HG02970 (cell line): ENCODE measurements at regions not wholly inside any gene's neighbourhood (a gene's known extent, or its start where the extent isn't known, plus 50 kb on each side); places are given as distances from the start of the nearest gene placed in this dataset.

Source experiments
- ATAC-seq: cut with Tn5 transposase; IDR thresholded peaks from one replicate; pipeline ENCODE4 v1.9.1; 2021; ENCODE audit warnings: mild to moderate bottlenecking, moderate library complexity, moderate number of reproducible peaks; ENCODE audit not compliant: unreplicated experiment, low FRiP score

GRCh38 chr9:88730780-88731179, 195.8 kb downstream of the NXNL2 start:
- ATAC-seq: no peak

DNA sequence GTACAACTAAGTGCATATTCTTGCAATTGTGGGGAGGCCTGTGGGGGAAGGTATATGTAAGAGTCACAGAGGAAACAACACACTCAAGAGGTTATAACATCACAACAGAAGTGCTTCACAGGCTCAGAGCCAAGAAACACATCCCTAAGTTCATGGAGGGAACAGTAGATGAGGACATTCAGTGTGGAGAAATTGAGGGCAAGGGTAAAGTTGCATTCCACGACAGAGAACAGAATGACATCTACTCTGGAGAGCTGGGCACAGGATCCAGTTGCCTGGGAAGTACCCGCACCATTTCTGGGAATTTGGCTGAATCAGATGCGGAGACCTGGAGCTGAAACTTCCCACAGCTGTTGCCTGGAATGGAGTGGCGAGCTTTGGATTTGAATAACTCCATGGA, 197.2 kb downstream of the NXNL2 start:
- ATAC-seq: no peak

GRCh38 chr9:88733651-88734421, 198.9 kb downstream of the NXNL2 start:
- no peak for ATAC-seq

DNA sequence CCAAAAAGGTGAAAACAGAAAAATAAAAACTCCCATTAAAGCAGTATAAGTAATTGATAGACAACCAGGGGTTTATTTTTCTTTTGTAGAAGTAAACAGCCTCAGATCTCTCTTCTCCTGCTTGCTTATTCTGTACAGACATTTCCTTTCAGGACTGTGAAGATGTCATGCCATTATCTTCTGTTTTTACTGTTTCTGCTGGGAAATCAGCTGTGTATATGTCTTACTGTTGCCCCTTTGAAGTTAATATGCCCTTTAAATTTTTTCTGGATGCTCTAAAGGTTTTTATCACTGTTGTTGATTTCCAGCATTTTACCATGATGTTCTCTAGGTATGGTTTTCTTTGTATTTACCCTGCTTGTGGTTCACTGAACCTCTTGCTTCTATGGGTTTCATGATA, 199.5 kb downstream of the NXNL2 start:
- ATAC-seq: no peak

- ATAC-seq: no peak
These were observed 201.2 kb downstream of the NXNL2 start for GRCh38 chr9:88736136-88736637.

DNA sequence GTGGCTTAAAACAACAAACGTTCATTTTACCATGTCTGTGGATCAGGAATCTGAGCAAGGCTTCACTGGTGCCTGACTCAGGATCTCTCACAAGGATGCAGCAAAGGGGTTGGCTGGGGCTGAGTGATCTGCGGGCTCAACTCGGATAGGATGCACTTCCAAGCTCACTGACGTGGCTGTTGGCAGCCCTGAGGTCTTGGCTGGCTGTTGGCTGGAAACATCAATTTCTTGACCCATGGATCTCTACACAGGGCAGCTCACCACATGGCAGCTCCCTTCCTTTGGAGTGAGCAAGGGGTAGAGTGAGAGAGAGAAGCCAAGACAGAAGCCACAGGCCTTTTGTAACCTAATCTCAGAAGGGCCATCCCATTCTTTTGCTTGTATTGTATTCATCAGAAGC, 202.1 kb downstream of the NXNL2 start:
- ATAC-seq: no peak

DNA sequence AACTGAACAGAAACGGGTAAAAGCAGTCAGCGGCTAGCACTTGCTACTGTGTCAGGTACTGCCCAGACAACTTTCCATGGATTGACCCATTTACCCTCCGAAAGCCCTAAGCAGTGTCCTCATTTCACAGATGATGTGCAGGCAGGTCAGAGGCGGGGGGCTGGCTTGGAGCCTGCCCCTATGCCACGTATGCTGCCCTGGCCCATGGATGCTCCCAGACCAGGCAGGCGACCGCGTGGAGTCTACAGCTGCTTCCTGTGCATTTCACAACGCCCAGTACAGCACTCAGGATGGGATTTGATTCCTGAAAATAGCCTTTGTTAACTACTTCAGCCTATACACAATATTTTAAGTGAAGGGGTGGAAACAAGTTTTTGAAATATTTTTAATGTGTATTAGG, 202.9 kb downstream of the NXNL2 start:
- no peak for ATAC-seq

DNA sequence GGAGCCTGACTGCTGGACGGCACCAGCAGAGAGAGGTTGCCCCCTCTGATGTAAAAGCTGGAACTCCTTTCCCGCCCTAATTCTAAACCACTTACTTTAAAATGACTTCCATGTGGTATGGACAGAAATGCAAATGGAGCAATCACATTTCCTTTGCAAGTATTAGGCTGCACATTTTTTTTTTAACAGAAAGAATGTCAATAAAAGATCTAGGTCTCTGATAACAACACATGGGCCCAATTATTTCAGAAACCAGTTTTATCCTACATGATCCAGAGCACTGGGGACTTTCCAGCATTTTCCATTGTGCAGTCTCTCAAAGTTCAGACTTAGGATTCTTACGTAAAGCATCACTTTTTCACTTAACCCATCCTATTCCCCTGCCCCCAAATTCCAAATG, 203.7 kb downstream of the NXNL2 start:
- no peak for ATAC-seq

- ATAC-seq: no peak
These were observed 204.4 kb downstream of the NXNL2 start for GRCh38 chr9:88739373-88739772.

DNA sequence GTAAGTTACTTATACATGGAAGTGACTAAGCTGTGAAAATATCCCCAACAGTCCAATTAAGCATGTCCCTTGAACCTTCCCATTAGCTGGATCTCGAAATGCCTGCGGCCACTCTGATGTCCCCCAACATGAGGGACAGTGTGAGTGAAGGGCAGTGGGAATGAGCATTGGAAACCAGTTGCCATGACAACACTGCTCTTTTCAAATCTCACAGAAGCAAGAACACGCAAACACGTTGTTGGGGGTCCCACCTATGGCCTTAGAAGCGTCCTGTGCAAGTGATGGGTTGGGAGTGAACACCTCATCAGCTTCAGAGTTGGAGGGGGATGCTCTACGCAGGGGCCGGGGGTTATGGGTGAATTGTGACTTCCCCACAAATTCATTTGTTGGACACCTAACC, 205.9 kb downstream of the NXNL2 start:
- no peak for ATAC-seq

GRCh38 chr9:88741335-88741734, 206.4 kb downstream of the NXNL2 start:
- ATAC-seq: no peak

GRCh38 chr9:88742483-88742882, 207.5 kb downstream of the NXNL2 start:
- no peak for ATAC-seq

DNA sequence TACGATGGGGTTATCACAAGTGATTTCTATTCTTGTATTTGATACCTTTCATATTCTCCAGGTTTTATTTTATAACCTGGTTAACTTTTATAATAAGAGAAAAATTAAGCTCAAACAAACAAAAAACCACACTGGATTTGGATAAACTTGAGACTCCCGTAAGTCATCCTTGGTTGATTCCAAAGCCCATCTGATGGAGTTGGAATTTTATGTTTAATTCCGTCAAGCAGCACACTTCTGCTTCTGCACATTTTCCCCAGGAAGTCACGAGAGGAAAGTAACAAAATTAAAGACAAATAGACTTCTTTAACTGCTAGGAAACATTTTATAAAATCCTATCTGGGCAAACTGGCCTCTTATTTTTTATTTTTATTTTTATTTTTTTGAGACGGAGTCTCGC, 207.9 kb downstream of the NXNL2 start:
- no peak for ATAC-seq

DNA sequence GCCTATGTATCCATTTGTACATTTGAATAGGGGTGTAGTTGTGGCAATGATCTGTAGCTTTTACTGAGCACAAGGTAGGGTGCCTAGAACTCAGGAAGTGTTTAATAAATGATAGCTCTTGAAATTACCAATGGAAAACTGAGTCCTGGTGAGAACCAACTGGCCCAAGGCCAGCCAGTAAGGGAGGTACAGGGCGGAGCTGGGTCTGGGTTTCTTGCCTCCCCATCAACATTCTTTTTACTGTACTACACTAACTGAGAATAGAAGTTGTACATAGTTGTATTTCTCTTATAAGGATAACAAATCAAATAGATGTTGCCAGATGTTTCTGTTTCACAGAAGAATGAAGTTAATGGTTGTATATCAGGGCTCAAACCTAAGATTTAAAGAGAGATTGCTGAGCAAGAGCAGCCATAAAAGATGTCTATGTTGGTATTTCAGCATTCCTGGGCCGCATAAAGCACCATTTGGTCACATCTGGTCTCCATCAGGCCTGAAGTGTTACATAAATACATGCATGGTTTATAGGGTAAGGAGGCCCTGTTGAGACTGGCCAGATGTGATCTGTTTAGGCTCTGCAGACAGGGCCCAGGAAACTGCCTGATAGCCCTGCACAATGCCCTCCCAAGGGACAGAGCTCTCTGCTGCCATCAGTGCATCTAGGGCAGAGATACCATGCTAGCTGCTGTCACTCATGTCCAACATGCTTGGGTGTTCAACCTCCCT, 210.5 kb downstream of the NXNL2 start:
- ATAC-seq: no peak

DNA sequence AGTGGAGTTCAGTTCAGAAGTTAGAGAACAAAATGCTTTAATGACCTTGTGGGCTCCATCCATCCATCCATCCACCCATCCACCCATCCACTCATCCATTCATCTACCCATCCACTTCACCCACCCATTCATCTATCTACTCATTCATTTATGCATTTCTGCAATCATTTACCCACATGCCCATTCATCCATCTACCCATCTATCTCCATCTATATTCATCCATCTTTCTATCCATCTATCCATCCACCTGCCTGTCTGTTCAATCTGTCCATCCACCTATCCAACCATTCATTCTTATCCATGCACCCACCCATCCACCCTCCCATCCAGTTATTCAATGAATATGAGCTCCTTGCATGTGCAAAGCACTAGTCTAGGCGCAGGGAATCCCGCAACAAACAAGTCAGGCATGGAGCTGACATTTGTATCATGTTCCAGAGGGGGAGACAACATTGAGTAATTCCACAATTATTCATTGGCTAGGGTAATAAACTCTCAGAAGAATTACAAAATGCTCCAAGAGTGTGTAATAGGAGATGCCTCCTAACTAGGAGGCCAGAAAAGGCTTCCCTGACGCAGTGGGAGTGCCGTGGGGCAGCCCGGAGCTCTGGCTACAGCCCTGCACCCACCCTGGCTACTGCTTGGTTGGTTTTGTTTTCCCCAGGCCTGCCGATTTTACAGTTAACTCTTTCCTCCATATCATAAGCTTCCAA, 211.2 kb downstream of the NXNL2 start:
- ATAC-seq: no peak

DNA sequence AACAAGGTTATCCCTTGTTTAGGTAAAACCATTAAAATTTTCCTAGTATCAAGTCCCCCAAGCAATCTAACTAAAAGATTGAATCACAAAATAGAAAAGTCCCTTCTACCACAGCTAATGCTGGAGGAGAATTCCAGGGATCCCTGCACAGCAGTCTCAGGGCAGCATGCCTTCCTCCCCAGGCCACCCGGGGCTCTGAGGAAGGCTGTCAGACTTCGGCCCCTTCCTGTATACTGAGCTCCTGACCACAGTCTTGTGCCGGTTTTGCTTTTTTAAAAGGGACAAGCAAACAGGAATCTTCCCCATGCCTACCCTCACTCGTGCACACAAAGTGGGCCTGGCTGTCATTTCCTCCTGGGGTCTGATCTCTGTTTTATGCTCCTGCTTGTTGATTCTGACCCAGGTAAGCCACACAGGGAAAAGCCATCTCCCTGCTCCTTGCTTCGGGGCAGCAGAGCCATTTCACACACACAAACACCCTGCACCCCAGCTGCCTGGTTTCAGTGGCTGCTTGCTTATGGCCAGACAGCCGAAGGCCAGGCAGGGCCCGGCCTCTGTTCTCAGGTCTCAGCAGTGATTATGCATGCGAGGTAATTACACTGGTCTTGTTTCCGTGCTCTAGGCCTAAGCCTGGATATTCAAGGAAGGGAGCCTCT, 211.9 kb downstream of the NXNL2 start:
- no peak for ATAC-seq

DNA sequence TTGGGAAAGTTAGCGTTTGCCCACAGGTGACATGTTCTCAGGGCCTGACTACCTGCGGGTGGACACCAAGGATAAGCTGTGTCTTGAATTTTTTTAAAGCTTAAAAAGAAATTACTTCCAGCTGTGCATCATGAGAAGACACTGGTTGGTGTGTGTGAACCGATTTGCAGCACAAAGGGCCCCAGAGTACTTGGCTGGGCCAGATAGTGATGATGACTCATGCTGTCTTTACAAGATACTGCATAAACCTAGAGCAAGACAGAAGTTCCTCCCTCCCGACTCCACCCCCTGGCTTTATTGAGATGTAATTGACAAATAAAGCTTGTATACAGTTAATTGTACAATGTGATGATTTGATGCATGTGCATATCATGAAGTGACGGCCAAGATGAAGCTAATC, 212.8 kb downstream of the NXNL2 start:
- no peak for ATAC-seq

GRCh38 chr9:88748566-88749261, 213.7 kb downstream of the NXNL2 start:
- no peak for ATAC-seq

- no peak for ATAC-seq
These were observed 214.4 kb downstream of the NXNL2 start for GRCh38 chr9:88749420-88749819.

DNA sequence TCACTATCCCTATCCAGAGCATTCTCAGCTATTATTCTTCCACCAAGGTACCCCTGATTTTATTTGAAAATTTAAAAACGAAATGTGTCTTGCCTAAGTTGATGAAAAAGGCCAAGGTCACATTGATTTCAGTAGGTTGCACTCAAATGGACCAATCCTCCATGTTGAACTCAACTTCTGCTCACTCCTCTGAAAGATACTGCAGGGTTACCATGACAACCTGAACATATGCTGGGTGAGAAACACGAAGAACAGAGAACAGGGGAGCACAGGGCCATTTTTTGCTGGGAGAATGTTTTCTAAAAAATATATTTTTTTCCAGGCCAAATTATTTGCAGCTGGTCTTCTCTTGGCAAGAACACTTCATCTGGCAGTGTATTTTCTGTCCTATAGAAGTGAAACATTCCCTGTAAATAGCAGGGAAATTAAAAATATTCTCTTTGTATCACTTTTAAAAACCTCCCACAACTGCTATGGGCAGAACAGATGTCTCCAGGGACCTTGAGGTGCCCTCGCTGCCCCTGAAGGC, 215.9 kb downstream of the NXNL2 start:
- no peak for ATAC-seq
